MM.1S (cell line): ENCODE measurements at regions not wholly inside any gene's neighbourhood (a gene's known extent, or its start where the extent isn't known, plus 50 kb on each side); places are given as distances from the start of the nearest gene placed in this dataset.

ENCODE experiments used
- EZH2 ChIP-seq: fragments of 300-600 bp; sonication (generic); optimal IDR thresholded peaks from 2 replicates; pipeline ENCODE3; 2017; ENCODE audit warnings: low read depth, mild to moderate bottlenecking, antibody characterized with exemption, low read length, mixed read lengths
- EZH2phosphoT487 ChIP-seq: fragments of 300-600 bp; sonication (generic); IDR thresholded peaks from 2 replicates; pipeline ENCODE4 v1.6.1; 2018; ENCODE audit warnings: antibody characterized with exemption, low read length
- TF ChIP-seq, protein P1 (sequence below): fragments of 300-600 bp; sonication (generic); IDR thresholded peaks from 2 replicates; pipeline ENCODE4 v1.5.1; 2016; ENCODE audit warnings: antibody characterized with exemption, low read length, mixed read lengths

DNA sequence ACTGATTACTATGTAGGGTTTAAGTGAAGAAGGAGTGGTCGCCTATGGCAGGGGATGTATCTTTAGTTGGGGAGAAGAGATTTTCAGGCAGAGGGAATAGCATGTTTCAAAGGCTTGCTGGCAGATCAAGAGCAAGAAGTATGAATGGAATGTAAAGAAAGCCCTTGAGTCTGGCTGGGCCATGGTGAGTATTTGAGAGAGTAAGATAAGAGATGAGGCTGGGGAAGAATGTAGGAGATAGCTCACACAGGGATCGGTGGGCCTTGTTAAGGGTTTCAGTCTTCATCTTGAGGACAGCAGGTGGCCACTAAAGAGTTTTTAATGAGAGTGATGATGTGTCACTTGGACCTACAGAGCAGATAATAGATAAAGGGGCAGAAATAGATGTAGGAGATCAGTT, 319.1 kb upstream of the RPS6KA3 start:
- TF ChIP-seq EZH2, result no peak
- TF ChIP-seq, protein P1, sequence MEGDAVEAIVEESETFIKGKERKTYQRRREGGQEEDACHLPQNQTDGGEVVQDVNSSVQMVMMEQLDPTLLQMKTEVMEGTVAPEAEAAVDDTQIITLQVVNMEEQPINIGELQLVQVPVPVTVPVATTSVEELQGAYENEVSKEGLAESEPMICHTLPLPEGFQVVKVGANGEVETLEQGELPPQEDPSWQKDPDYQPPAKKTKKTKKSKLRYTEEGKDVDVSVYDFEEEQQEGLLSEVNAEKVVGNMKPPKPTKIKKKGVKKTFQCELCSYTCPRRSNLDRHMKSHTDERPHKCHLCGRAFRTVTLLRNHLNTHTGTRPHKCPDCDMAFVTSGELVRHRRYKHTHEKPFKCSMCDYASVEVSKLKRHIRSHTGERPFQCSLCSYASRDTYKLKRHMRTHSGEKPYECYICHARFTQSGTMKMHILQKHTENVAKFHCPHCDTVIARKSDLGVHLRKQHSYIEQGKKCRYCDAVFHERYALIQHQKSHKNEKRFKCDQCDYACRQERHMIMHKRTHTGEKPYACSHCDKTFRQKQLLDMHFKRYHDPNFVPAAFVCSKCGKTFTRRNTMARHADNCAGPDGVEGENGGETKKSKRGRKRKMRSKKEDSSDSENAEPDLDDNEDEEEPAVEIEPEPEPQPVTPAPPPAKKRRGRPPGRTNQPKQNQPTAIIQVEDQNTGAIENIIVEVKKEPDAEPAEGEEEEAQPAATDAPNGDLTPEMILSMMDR, result no peak
- no peak for TF ChIP-seq EZH2phosphoT487
